Thyroid gland (tissue), 4 donors: ENCODE measurements at regions not wholly inside any gene's neighbourhood (a gene's known extent, or its start where the extent isn't known, plus 50 kb on each side); places are given as distances from the start of the nearest gene placed in this dataset.

Experiments used
- DNase-seq, 2 donors: peaks; one replicate each; pipeline ENCODE4 v3.0.0-alpha.2; 2019
- H3K27ac ChIP-seq, 3 donors: fragments of 200-600 bp; sonication (generic); 1 replicate in 2 of 3; 2 replicates in 1 of 3; pipeline ENCODE4 v1.5.1; 2016 to 2019; ENCODE audit warnings: mild to moderate bottlenecking in 1 of 3, moderate library complexity in 1 of 3
- H3K27me3 ChIP-seq: fragments of 200-600 bp; sonication (generic); one replicate; pipeline ENCODE4 v1.5.1; 2019
- H3K36me3 ChIP-seq, 2 donors: fragments of 200-600 bp; sonication (generic); one replicate each; pipeline ENCODE4 v1.5.1; 2016 to 2019
- H3K4me1 ChIP-seq, 2 donors: fragments of 200-600 bp; sonication (generic); one replicate each; pipeline ENCODE4 v1.5.1; 2017 to 2019
- H3K4me3 ChIP-seq, 3 donors: fragments of 200-600 bp; sonication (generic); replicated peaks in 1 of 3; 1 replicate in 2 of 3; 2 replicates in 1 of 3; pipeline ENCODE4 v1.5.1; 2016; ENCODE audit warnings: mild to moderate bottlenecking in 1 of 3
- H3K9me3 ChIP-seq: fragments of 200-600 bp; sonication (generic); one replicate; pipeline ENCODE4 v1.5.1; 2017
- CTCF ChIP-seq, 6 experiments: fragments of 200-600 bp in 3 of 6; fragments of 450-650 bp in 3 of 6; sonication (generic) in 3 of 6; IDR thresholded peaks; one replicate each; pipeline ENCODE4 v1.5.1; 2016 to 2019; ENCODE audit warnings: antibody characterized with exemption in 6 of 6, mild to moderate bottlenecking in 2 of 6, inconsistent platforms in 1 of 6, moderate library complexity in 1 of 6
- POLR2A ChIP-seq, 2 donors: fragments of 450-650 bp; IDR thresholded peaks; one replicate each; pipeline ENCODE4 v1.6.1; 2017; ENCODE audit warnings: antibody characterized with exemption in 2 of 2, mild to moderate bottlenecking in 2 of 2, moderate library complexity in 1 of 2
- WGBS, 2 donors: methylation state at CpG; one replicate each; pipeline ENCODE4 v1.1.5; 2017; 5-methylcytosine and 5-hydroxymethylcytosine counted together
- intact Hi-C: fragments of 100-400 bp; cut with DNase I; formaldehyde crosslinking; loops from one replicate; pipeline ENCODE4 v1.15.1; 2023

GRCh38 chr1:82520611-82521010, 719.9 kb downstream of the ADGRL2 start:
- H3K27me3 ChIP-seq = no peaks in the 10 kb centered on the region
- no peaks in the 10 kb centered on the region for H3K4me1 ChIP-seq
- no peak overlapping the region for H3K4me3 ChIP-seq
- H3K27ac ChIP-seq = no peak overlapping the region
- H3K9me3 ChIP-seq = no peaks in the 10 kb centered on the region
- intact Hi-C loops = no loop called here
- 79 to 83% methylated on average over 1 of the region's 1 CpG for WGBS, 2 donors
- H3K36me3 ChIP-seq = no peaks in the 10 kb centered on the region
- TF ChIP-seq CTCF (IDR thresholded peaks at IDR 0.05) = no peak
- no peak for TF ChIP-seq POLR2A (IDR thresholded peaks at IDR 0.05)
- DNase-seq = no peak

- WGBS, 2 donors = 40 to 46% methylated on average over 8 of the region's 8 CpGs
- DNase-seq = peak; percentile 27 to 39
These were observed 716.9 kb downstream of the ADGRL2 start for GRCh38 chr1:82517586-82517985.

GRCh38 chr1:82515650-82516049, 714.9 kb downstream of the ADGRL2 start:
- no peaks in the 10 kb centered on the region for H3K9me3 ChIP-seq
- intact Hi-C loops = no loop called here
- TF ChIP-seq POLR2A (IDR thresholded peaks at IDR 0.05) (no peak), CTCF (IDR thresholded peaks at IDR 0.05) (no peak)
- H3K4me1 ChIP-seq = no peaks in the 10 kb centered on the region
- H3K27me3 ChIP-seq = no peaks in the 10 kb centered on the region
- no peak for DNase-seq
- no peak overlapping the region for H3K27ac ChIP-seq
- H3K36me3 ChIP-seq = no peaks in the 10 kb centered on the region
- no peak overlapping the region for H3K4me3 ChIP-seq

More at GRCh38 chr1:82517586-82517985, 716.9 kb downstream of the ADGRL2 start:
- Histone ChIP-seq H3K36me3 (no peaks in the 10 kb centered on the region), H3K27me3 (no peaks in the 10 kb centered on the region), H3K4me1 (no peaks in the 10 kb centered on the region), H3K4me3 (no peak overlapping the region), H3K9me3 (no peaks in the 10 kb centered on the region), H3K27ac (no peak overlapping the region)
- TF ChIP-seq POLR2A (IDR thresholded peaks at IDR 0.05) (no peak), CTCF (IDR thresholded peaks at IDR 0.05) (peak in 1 of 6 experiments; percentile 29)
- intact Hi-C loops = no loop called here

- Histone ChIP-seq H3K27me3 (no peaks in the 10 kb centered on the region), H3K4me3 (no peak overlapping the region), H3K36me3 (no peaks in the 10 kb centered on the region), H3K27ac (no peak overlapping the region), H3K4me1 (no peaks in the 10 kb centered on the region), H3K9me3 (no peaks in the 10 kb centered on the region)
- DNase-seq = no peak
- intact Hi-C loops = no loop called here
- no peak for TF ChIP-seq POLR2A (IDR thresholded peaks at IDR 0.05)
- no peak for TF ChIP-seq CTCF (IDR thresholded peaks at IDR 0.05)
These were observed 710.7 kb downstream of the ADGRL2 start for GRCh38 chr1:82511441-82511840.

- no peak overlapping the region for H3K27ac ChIP-seq
These were observed 709.7 kb downstream of the ADGRL2 start for GRCh38 chr1:82510431-82510830.

More at GRCh38 chr1:82510431-82510830, 709.7 kb downstream of the ADGRL2 start:
- no peak for DNase-seq
- TF ChIP-seq POLR2A (IDR thresholded peaks at IDR 0.05) = no peak
- TF ChIP-seq CTCF (IDR thresholded peaks at IDR 0.05) = no peak
- no peaks in the 10 kb centered on the region for H3K27me3 ChIP-seq
- H3K4me1 ChIP-seq = no peaks in the 10 kb centered on the region
- 94 to 95% methylated on average over 2 of the region's 2 CpGs for WGBS, 2 donors
- no peak overlapping the region for H3K4me3 ChIP-seq
- intact Hi-C loops = no loop called here
- no peaks in the 10 kb centered on the region for H3K36me3 ChIP-seq
- H3K9me3 ChIP-seq = no peaks in the 10 kb centered on the region
